ENCODE measurements at regions not wholly inside any gene's neighbourhood (a gene's known extent, or its start where the extent isn't known, plus 50 kb on each side); places are given as distances from the start of the nearest gene placed in this dataset.

DNA sequence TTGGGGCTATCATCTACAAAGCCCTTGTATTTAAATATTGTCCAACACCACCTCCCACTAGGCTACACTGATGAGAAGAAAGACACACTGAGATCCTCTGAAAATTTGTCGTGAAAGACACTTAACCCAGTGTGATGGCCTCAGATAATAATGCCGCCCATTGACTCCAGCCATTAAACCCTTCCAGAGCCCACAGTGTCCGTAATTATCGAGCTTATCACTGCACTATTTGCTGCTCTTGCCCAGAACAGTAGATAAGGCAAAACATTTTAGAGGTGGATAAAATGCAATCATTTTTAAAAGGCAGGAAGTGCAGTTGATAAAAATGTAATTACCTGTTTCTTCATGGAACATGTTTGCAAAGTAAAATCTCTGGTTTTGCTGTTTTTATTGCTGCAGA, 121.3 kb upstream of the DDX18 start (continued):
- no peak for TF ChIP-seq EGR1 (IDR thresholded peaks at IDR 0.05; ENCODE audit: low read depth in 2 of 2)
- TF ChIP-seq, protein P1, sequence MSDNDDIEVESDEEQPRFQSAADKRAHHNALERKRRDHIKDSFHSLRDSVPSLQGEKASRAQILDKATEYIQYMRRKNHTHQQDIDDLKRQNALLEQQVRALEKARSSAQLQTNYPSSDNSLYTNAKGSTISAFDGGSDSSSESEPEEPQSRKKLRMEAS (IDR thresholded peaks at IDR 0.05) = no peak

DNA sequence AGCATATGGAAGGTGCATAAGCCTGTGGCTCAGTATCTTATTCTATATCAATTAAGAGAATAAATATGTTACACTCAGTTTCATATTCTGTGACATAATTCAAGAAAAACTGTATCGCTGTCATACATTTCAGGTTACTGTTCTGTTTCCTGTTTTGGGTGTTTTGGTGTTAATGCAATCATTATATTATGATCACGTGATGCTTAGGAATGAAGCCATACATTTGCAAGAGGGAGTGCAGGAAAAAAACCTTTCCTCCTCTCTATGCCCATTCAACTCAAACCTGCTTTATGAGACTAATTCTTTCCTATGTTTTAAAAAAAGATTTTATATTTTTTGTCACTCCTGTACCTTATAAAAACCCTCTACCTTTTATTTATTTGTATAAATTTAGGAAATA, 120.8 kb upstream of the DDX18 start:
- H3K36me3 ChIP-seq (ENCODE audit: control insufficient read depth in 4 of 4, insufficient read depth in 3 of 4, low read depth in 1 of 4, low read length in 3 of 4) = no peaks in the 10 kb centered on the region
- DNase-seq (ENCODE audit: low spot score) = no peak
- H3K4me1 ChIP-seq (ENCODE audit: control insufficient read depth in 4 of 4, insufficient read depth in 4 of 4, low read length in 3 of 4) = no peaks in the 10 kb centered on the region
- 82% methylated on average over 2 of the region's 2 CpGs for WGBS
- TF ChIP-seq RAD21 (IDR thresholded peaks at IDR 0.05) (no peak), TAF1 (conservative IDR thresholded peaks at IDR 0.05) (no peak), GABPA (IDR thresholded peaks at IDR 0.05 in 1 of 2, conservative IDR thresholded peaks at IDR 0.05 in 1 of 2) (no peak), FOXA2 (IDR thresholded peaks at IDR 0.05) (no peak), JUND (IDR thresholded peaks at IDR 0.05) (no peak), YY1 (IDR thresholded peaks at IDR 0.05) (no peak), EGR1 (IDR thresholded peaks at IDR 0.05; ENCODE audit: low read depth in 2 of 2) (no peak), FOXA1 (IDR thresholded peaks at IDR 0.05) (no peak), SP1 (IDR thresholded peaks at IDR 0.05) (no peak), NR2F2 (IDR thresholded peaks at IDR 0.05) (no peak), RXRA (IDR thresholded peaks at IDR 0.05) (no peak)
- TF ChIP-seq, protein P2, sequence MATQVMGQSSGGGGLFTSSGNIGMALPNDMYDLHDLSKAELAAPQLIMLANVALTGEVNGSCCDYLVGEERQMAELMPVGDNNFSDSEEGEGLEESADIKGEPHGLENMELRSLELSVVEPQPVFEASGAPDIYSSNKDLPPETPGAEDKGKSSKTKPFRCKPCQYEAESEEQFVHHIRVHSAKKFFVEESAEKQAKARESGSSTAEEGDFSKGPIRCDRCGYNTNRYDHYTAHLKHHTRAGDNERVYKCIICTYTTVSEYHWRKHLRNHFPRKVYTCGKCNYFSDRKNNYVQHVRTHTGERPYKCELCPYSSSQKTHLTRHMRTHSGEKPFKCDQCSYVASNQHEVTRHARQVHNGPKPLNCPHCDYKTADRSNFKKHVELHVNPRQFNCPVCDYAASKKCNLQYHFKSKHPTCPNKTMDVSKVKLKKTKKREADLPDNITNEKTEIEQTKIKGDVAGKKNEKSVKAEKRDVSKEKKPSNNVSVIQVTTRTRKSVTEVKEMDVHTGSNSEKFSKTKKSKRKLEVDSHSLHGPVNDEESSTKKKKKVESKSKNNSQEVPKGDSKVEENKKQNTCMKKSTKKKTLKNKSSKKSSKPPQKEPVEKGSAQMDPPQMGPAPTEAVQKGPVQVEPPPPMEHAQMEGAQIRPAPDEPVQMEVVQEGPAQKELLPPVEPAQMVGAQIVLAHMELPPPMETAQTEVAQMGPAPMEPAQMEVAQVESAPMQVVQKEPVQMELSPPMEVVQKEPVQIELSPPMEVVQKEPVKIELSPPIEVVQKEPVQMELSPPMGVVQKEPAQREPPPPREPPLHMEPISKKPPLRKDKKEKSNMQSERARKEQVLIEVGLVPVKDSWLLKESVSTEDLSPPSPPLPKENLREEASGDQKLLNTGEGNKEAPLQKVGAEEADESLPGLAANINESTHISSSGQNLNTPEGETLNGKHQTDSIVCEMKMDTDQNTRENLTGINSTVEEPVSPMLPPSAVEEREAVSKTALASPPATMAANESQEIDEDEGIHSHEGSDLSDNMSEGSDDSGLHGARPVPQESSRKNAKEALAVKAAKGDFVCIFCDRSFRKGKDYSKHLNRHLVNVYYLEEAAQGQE (IDR thresholded peaks at IDR 0.05) = no peak
- TF ChIP-seq, protein P3, sequence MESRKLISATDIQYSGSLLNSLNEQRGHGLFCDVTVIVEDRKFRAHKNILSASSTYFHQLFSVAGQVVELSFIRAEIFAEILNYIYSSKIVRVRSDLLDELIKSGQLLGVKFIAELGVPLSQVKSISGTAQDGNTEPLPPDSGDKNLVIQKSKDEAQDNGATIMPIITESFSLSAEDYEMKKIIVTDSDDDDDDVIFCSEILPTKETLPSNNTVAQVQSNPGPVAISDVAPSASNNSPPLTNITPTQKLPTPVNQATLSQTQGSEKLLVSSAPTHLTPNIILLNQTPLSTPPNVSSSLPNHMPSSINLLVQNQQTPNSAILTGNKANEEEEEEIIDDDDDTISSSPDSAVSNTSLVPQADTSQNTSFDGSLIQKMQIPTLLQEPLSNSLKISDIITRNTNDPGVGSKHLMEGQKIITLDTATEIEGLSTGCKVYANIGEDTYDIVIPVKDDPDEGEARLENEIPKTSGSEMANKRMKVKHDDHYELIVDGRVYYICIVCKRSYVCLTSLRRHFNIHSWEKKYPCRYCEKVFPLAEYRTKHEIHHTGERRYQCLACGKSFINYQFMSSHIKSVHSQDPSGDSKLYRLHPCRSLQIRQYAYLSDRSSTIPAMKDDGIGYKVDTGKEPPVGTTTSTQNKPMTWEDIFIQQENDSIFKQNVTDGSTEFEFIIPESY (IDR thresholded peaks at IDR 0.05) = no peak
- TF ChIP-seq, protein P4, sequence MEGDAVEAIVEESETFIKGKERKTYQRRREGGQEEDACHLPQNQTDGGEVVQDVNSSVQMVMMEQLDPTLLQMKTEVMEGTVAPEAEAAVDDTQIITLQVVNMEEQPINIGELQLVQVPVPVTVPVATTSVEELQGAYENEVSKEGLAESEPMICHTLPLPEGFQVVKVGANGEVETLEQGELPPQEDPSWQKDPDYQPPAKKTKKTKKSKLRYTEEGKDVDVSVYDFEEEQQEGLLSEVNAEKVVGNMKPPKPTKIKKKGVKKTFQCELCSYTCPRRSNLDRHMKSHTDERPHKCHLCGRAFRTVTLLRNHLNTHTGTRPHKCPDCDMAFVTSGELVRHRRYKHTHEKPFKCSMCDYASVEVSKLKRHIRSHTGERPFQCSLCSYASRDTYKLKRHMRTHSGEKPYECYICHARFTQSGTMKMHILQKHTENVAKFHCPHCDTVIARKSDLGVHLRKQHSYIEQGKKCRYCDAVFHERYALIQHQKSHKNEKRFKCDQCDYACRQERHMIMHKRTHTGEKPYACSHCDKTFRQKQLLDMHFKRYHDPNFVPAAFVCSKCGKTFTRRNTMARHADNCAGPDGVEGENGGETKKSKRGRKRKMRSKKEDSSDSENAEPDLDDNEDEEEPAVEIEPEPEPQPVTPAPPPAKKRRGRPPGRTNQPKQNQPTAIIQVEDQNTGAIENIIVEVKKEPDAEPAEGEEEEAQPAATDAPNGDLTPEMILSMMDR (IDR thresholded peaks at IDR 0.05; ENCODE audit: low read depth, low read length, missing input control) = no peak
- TF ChIP-seq, protein P1 (IDR thresholded peaks at IDR 0.05) = no peak
- TF ChIP-seq, protein P5, sequence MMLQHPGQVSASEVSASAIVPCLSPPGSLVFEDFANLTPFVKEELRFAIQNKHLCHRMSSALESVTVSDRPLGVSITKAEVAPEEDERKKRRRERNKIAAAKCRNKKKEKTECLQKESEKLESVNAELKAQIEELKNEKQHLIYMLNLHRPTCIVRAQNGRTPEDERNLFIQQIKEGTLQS (IDR thresholded peaks at IDR 0.05) = no peak
- no peaks in the 10 kb centered on the region for H3K9me3 ChIP-seq (ENCODE audit: control insufficient read depth in 4 of 4, low read length in 3 of 4)
- H3K9ac ChIP-seq (ENCODE audit: low read depth in 1 of 2, low read length in 2 of 2) = no peak overlapping the region
- H3K27ac ChIP-seq (ENCODE audit: low read depth in 1 of 2, low read length in 2 of 2) = no peak overlapping the region
- H3K4me3 ChIP-seq (ENCODE audit: low read depth in 1 of 3, low read length in 3 of 3) = no peak overlapping the region
- peaks cover 0 to 7% (median 0%) of the 10 kb centered on the region in 4 donors for H3K27me3 ChIP-seq (ENCODE audit: control insufficient read depth in 4 of 4, insufficient read depth in 4 of 4, low read length in 3 of 4)

All from liver (tissue), 8 donors.